NB4 (cell line): ENCODE measurements at regions not wholly inside any gene's neighbourhood (a gene's known extent, or its start where the extent isn't known, plus 50 kb on each side); places are given as distances from the start of the nearest gene placed in this dataset.

Experiments used
- CTCF ChIP-seq: IDR thresholded peaks from one replicate; pipeline ENCODE4 v1.5.1; 2012; ENCODE audit warnings: low read depth, low read length
- MAX ChIP-seq: IDR thresholded peaks from 2 replicates; pipeline ENCODE4 v1.6.1; 2011; ENCODE audit warnings: low read depth, low read length
- POLR2A ChIP-seq: IDR thresholded peaks from 2 replicates; pipeline ENCODE4 v1.6.1; 2011; ENCODE audit warnings: mild to moderate bottlenecking; ENCODE audit not compliant: insufficient read length; ENCODE audit errors: extremely low read depth

- TF ChIP-seq CTCF (no peak), MAX (no peak), POLR2A (no peak)
These were observed 1195.6 kb upstream of the ADGRL4 start for GRCh38 chr1:80202118-80202517.
